ENCODE measurements at regions not wholly inside any gene's neighbourhood (a gene's known extent, or its start where the extent isn't known, plus 50 kb on each side); places are given as distances from the start of the nearest gene placed in this dataset.

DNA sequence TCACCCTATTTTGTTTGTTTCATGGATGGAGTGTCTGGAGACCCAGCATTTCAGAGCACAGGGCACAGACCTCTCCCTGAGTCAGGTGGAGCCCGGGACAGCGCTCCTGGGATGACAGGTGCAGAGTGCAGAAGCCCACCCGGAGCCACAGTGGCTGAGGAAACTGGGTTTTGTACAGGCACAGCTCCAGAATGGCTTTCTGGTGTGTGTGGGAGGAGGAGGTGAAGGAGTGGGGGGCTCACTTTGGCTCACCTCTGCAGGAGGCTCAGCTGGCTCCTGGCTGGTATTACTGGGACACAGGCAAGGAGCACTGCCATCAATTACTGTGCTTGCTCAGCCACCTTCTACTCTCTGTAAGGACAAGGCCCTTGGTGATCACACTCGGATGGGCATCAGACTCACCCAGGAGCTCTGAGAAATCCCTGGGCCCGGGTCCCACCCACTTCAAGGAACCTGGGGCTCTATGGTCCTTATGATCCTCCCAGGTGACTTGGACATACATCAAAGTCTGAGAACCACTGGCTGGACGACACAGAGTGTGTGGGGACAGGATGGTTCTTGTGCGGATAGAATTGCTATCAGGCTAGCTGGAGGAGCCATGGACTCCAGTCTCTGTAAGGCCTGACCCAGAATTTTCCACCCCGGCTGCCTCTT lies 221.1 kb upstream of the ZNF32 start:
- TF ChIP-seq POLR2A (IDR thresholded peaks at IDR 0.05; ENCODE audit: low read depth, low read length) (no peak), POLR2AphosphoS5 (IDR thresholded peaks at IDR 0.05; ENCODE audit: low read depth, low read length) (no peak)

Data from GM12892 (cell line).